Ovary (tissue), 3 donors: ENCODE measurements at regions not wholly inside any gene's neighbourhood (a gene's known extent, or its start where the extent isn't known, plus 50 kb on each side); places are given as distances from the start of the nearest gene placed in this dataset.

ENCODE experiments used
- CTCF ChIP-seq, 3 donors: fragments of 450-650 bp in 2 of 3; fragments of 200-600 bp in 1 of 3; IDR thresholded peaks; one replicate each; pipeline versions ENCODE4 v1.5.1 to v1.8.0; 2016 to 2022; ENCODE audit warnings: antibody characterized with exemption in 3 of 3, mild to moderate bottlenecking in 1 of 3
- POLR2A ChIP-seq: fragments of 450-650 bp; IDR thresholded peaks from one replicate; pipeline ENCODE4 v1.6.1; 2017; ENCODE audit warnings: antibody characterized with exemption, mild to moderate bottlenecking, moderate library complexity
- donor health status: DM: no; HTN: no; CAD: no.

DNA sequence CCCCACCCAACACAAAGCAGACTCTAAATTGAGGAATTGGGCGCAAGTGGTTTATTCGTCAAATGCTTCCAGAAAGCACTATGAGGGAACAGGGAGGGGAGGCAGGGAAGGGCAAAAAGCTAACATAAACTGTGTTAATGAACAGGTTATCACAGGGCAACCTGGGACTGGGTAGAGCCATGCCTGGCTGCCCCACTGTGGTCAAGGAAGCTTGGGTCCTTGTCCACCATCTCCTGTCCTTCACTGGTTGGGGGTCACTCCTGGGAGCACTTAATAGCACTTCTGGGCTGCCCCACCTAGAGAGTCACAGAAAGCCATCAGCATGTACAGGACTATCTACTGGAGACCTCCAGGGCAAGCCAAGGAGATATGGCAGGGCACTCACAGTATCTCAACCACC is 102.3 kb downstream of the LINC00237 start:
- TF ChIP-seq CTCF (IDR thresholded peaks at IDR 0.05) (no peak), POLR2A (no peak)
